ENCODE measurements at regions not wholly inside any gene's neighbourhood (a gene's known extent, or its start where the extent isn't known, plus 50 kb on each side); places are given as distances from the start of the nearest gene placed in this dataset.

- no peak for TF ChIP-seq PATZ1 (CRISPR knock-in tag; IDR thresholded peaks at IDR 0.05; ENCODE audit: borderline replicate concordance)
- TF ChIP-seq ISL1 (CRISPR knock-in tag; IDR thresholded peaks at IDR 0.05) = no peak
- no peak for TF ChIP-seq OSR1 (CRISPR knock-in tag; IDR thresholded peaks at IDR 0.05)
- ATAC-seq = no peak
These were observed 56.5 kb upstream of the PLEKHG1 start for GRCh38 chr6:150543178-150543577.

GRCh38 chr6:150544793-150545192 is 54.9 kb upstream of the PLEKHG1 start:
- ATAC-seq = no peak
- TF ChIP-seq ZNF70 (CRISPR knock-in tag; IDR thresholded peaks at IDR 0.05) = no peak
- TF ChIP-seq ZC3H10 (CRISPR knock-in tag; IDR thresholded peaks at IDR 0.05) = no peak
- TF ChIP-seq RARB (CRISPR knock-in tag; IDR thresholded peaks at IDR 0.05) = no peak
- TF ChIP-seq ZFP30 (CRISPR knock-in tag; IDR thresholded peaks at IDR 0.05) = no peak
- no peak for TF ChIP-seq CREB5 (CRISPR knock-in tag; IDR thresholded peaks at IDR 0.05; ENCODE audit: low read depth)
- TF ChIP-seq ZNF8 (CRISPR knock-in tag; IDR thresholded peaks at IDR 0.05) = no peak
- TF ChIP-seq ZFP3 (CRISPR knock-in tag; IDR thresholded peaks at IDR 0.05) = no peak
- TF ChIP-seq POU6F1 (CRISPR knock-in tag; IDR thresholded peaks at IDR 0.05; ENCODE audit: borderline replicate concordance, low read depth) = no peak
- no peak for TF ChIP-seq ISL1 (CRISPR knock-in tag; IDR thresholded peaks at IDR 0.05)
- no peak for TF ChIP-seq ARNTL (CRISPR knock-in tag; IDR thresholded peaks at IDR 0.05; ENCODE audit: borderline replicate concordance, low read depth)
- no peak for TF ChIP-seq OSR1 (CRISPR knock-in tag; IDR thresholded peaks at IDR 0.05)
- no peak for TF ChIP-seq TCF4 (CRISPR knock-in tag; IDR thresholded peaks at IDR 0.05; ENCODE audit: borderline replicate concordance)
- no peak for TF ChIP-seq PPARA (CRISPR knock-in tag; IDR thresholded peaks at IDR 0.05; ENCODE audit: borderline replicate concordance)
- TF ChIP-seq BACH2 (CRISPR knock-in tag; IDR thresholded peaks at IDR 0.05; ENCODE audit: borderline replicate concordance) = no peak
- TF ChIP-seq CSDC2 (CRISPR knock-in tag; IDR thresholded peaks at IDR 0.05) = no peak
- no peak for TF ChIP-seq TOX (CRISPR knock-in tag; IDR thresholded peaks at IDR 0.05; ENCODE audit: borderline replicate concordance)

- no peak for ATAC-seq
- TF ChIP-seq ISL1 (CRISPR knock-in tag; IDR thresholded peaks at IDR 0.05) (no peak), ZFP3 (CRISPR knock-in tag; IDR thresholded peaks at IDR 0.05) (no peak), TOX (CRISPR knock-in tag; IDR thresholded peaks at IDR 0.05; ENCODE audit: borderline replicate concordance) (no peak), RARB (CRISPR knock-in tag; IDR thresholded peaks at IDR 0.05) (no peak), ARNTL (CRISPR knock-in tag; IDR thresholded peaks at IDR 0.05; ENCODE audit: borderline replicate concordance, low read depth) (no peak), ZNF70 (CRISPR knock-in tag; IDR thresholded peaks at IDR 0.05) (no peak), POU6F1 (CRISPR knock-in tag; IDR thresholded peaks at IDR 0.05; ENCODE audit: borderline replicate concordance, low read depth) (no peak), OSR1 (CRISPR knock-in tag; IDR thresholded peaks at IDR 0.05) (no peak), PATZ1 (CRISPR knock-in tag; IDR thresholded peaks at IDR 0.05; ENCODE audit: borderline replicate concordance) (no peak), ESRRG (CRISPR knock-in tag; IDR thresholded peaks at IDR 0.05) (no peak), CSRNP3 (CRISPR knock-in tag; IDR thresholded peaks at IDR 0.05) (no peak), ZFP30 (CRISPR knock-in tag; IDR thresholded peaks at IDR 0.05) (no peak), GLIS3 (CRISPR knock-in tag; IDR thresholded peaks at IDR 0.05) (no peak), PPARA (CRISPR knock-in tag; IDR thresholded peaks at IDR 0.05; ENCODE audit: borderline replicate concordance) (no peak), ZC3H10 (CRISPR knock-in tag; IDR thresholded peaks at IDR 0.05) (no peak), CSDC2 (CRISPR knock-in tag; IDR thresholded peaks at IDR 0.05) (no peak), TSHZ2 (CRISPR knock-in tag; IDR thresholded peaks at IDR 0.05) (no peak), SNAI2 (CRISPR knock-in tag; IDR thresholded peaks at IDR 0.05) (no peak)
These were observed 53.2 kb upstream of the PLEKHG1 start for GRCh38 chr6:150546457-150546856.

Data from SK-N-SH treated with all-trans-retinoic acid at 6 μM for 48 hours (cell line).